ENCODE measurements at regions not wholly inside any gene's neighbourhood (a gene's known extent, or its start where the extent isn't known, plus 50 kb on each side); places are given as distances from the start of the nearest gene placed in this dataset.

DNA sequence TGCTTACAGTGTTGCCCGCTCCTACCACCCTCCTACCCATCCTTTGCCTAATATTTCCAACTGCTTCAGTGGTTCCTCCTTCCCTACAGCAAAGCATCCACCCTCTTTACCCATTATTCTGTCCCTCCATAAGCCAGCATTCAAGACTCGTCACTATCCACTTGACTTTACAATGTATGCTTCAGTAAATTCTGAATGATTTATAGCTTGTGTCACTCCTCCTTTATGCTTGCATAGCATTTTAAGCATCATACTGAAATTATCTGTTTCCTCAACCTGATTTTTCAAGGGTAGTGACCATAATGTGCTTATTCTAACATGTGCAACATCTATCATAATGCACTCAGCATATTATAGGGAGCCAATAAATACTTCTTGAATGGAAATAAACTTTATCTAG is 365.5 kb downstream of the RAB28 start:
- Histone ChIP-seq H3K27me3 (ENCODE audit: control insufficient read depth in 1 of 2, insufficient read depth in 2 of 2, low read length in 2 of 2) (no peaks in the 10 kb centered on the region), H3K4me1 (ENCODE audit: insufficient read depth, low read length) (peaks cover 3% of the 10 kb centered on the region; the same call in 1 of the 2 replicates), H3K79me2 (ENCODE audit: insufficient read depth, low read length) (no peaks in the 10 kb centered on the region), H3K9ac (ENCODE audit: insufficient read depth, low read depth, low read length) (no peak overlapping the region), H2AFZ (ENCODE audit: low read length) (no peak overlapping the region), H3K4me2 (ENCODE audit: low read depth, low read length) (no peak overlapping the region), H4K20me1 (ENCODE audit: insufficient read depth, low read length) (no peaks in the 10 kb centered on the region), H3K36me3 (replicated peaks in 1 of 2; ENCODE audit: control insufficient read depth in 1 of 2, insufficient read depth in 2 of 2, low read length in 2 of 2) (no peaks in the 10 kb centered on the region), H3K9me3 (ENCODE audit: low read length) (no peaks in the 10 kb centered on the region), H3K4me3 (replicated peaks in 1 of 3; ENCODE audit: insufficient read depth in 1 of 3, low read depth in 2 of 3, low read length in 3 of 3) (no peak overlapping the region), H3K27ac (ENCODE audit: extremely low read length, insufficient read depth, low read length) (no peak overlapping the region)
- intact Hi-C loops (cut with micrococcal nuclease; ENCODE audit: unreplicated experiment), result no loop called here
- whole genome bisulfite sequencing (ENCODE audit: low lambda C conversion rate), result 73% methylated on average over 2 of the region's 2 CpGs
- no peak for DNase-seq (ENCODE audit: low spot score)
- TF ChIP-seq CHCHD3 (CRISPR knock-in tag; IDR thresholded peaks at IDR 0.05) (no peak), MAFF (IDR thresholded peaks at IDR 0.05; ENCODE audit: low read depth, low read length) (0 out of 2 replicates have a peak, but pooled peaks have one; percentile 1)
- no peak for ATAC-seq
- in situ Hi-C loops (cut with HindIII; ENCODE audit: extremely low pct_ligation_motif_present, low pct_unique_long_range_greater_than_20kb), result no loop called here
- no TSS peak for BruUV-seq (replicated peaks)
- POLR2A ChIA-PET, result no interaction called here
- FAIRE-seq, result no peak
- CTCF ChIA-PET (ENCODE audit: low intra/inter-chr PET ratio, low total read pairs), result no interaction called here

DNA sequence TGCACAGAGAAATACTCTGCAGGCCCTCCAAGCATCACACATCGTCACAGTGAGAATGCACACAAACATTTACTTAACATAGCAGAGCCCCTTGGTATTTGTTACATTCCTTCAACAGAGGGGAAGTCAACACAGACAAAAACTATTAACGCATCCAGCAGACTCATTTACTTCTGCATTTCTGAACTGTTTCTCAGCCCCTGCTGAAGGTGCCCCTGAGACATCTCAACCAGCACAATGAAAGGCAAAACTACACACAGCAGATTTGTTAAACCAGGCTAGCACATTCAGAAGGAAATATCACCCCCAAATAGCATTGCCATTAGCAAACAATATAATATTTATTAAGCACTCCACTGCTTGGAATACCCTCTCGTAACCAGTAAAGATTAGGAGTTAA is 367.0 kb downstream of the RAB28 start:
- no TSS peak for BruUV-seq (replicated peaks)
- CTCF ChIA-PET (ENCODE audit: low intra/inter-chr PET ratio, low total read pairs), result no interaction called here
- FAIRE-seq, result no peak
- TF ChIP-seq, protein P1, sequence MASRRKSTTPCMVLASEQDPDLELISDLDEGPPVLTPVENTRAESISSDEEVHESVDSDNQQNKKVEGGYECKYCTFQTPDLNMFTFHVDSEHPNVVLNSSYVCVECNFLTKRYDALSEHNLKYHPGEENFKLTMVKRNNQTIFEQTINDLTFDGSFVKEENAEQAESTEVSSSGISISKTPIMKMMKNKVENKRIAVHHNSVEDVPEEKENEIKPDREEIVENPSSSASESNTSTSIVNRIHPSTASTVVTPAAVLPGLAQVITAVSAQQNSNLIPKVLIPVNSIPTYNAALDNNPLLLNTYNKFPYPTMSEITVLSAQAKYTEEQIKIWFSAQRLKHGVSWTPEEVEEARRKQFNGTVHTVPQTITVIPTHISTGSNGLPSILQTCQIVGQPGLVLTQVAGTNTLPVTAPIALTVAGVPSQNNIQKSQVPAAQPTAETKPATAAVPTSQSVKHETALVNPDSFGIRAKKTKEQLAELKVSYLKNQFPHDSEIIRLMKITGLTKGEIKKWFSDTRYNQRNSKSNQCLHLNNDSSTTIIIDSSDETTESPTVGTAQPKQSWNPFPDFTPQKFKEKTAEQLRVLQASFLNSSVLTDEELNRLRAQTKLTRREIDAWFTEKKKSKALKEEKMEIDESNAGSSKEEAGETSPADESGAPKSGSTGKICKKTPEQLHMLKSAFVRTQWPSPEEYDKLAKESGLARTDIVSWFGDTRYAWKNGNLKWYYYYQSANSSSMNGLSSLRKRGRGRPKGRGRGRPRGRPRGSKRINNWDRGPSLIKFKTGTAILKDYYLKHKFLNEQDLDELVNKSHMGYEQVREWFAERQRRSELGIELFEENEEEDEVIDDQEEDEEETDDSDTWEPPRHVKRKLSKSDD (CRISPR knock-in tag; IDR thresholded peaks at IDR 0.05; ENCODE audit: low read depth), result no peak
- TF ChIP-seq RFX1 (IDR thresholded peaks at IDR 0.05), result no peak
- H4K20me1 ChIP-seq (ENCODE audit: insufficient read depth, low read length), result no peaks in the 10 kb centered on the region
- H3K4me2 ChIP-seq (ENCODE audit: low read depth, low read length), result no peak overlapping the region
- ATAC-seq, result no peak
- no peak overlapping the region for H3K9ac ChIP-seq (ENCODE audit: insufficient read depth, low read depth, low read length)
- no peaks in the 10 kb centered on the region for H3K27me3 ChIP-seq (ENCODE audit: control insufficient read depth in 1 of 2, insufficient read depth in 2 of 2, low read length in 2 of 2)
- no peaks in the 10 kb centered on the region for H3K36me3 ChIP-seq (replicated peaks in 1 of 2; ENCODE audit: control insufficient read depth in 1 of 2, insufficient read depth in 2 of 2, low read length in 2 of 2)
- H3K9me3 ChIP-seq (ENCODE audit: low read length), result no peaks in the 10 kb centered on the region
- POLR2A ChIA-PET, result no interaction called here
- H3K27ac ChIP-seq (ENCODE audit: extremely low read length, insufficient read depth, low read length), result no peak overlapping the region
- no peak for DNase-seq (ENCODE audit: low spot score)
- no peaks in the 10 kb centered on the region for H3K4me1 ChIP-seq (ENCODE audit: insufficient read depth, low read length)
- in situ Hi-C loops (cut with HindIII; ENCODE audit: extremely low pct_ligation_motif_present, low pct_unique_long_range_greater_than_20kb) (no loop called here), intact Hi-C loops (cut with micrococcal nuclease; ENCODE audit: unreplicated experiment) (no loop called here)
- H3K79me2 ChIP-seq (ENCODE audit: insufficient read depth, low read length), result no peaks in the 10 kb centered on the region
- WGBS (ENCODE audit: low lambda C conversion rate), result 60% methylated on average over 3 of the region's 3 CpGs
- no peak overlapping the region for H3K4me3 ChIP-seq (replicated peaks in 1 of 3; ENCODE audit: insufficient read depth in 1 of 3, low read depth in 2 of 3, low read length in 3 of 3)
- no peak overlapping the region for H2AFZ ChIP-seq (ENCODE audit: low read length)

Measured in HepG2 (cell line).